ENCODE measurements at regions not wholly inside any gene's neighbourhood (a gene's known extent, or its start where the extent isn't known, plus 50 kb on each side); places are given as distances from the start of the nearest gene placed in this dataset.
"Not testable (repeated sequence)": the region's sequence is repeated elsewhere in the genome, so short reads cannot be mapped to it uniquely, and the experiment has no call there.

- TF ChIP-seq CTCF (conservative IDR thresholded peaks at IDR 0.05; ENCODE audit: low read length); EZH2phosphoT487 (IDR thresholded peaks at IDR 0.05; ENCODE audit: borderline replicate concordance): not testable (repeated sequence)
These were observed 62.4 kb upstream of the GPR6 start for GRCh38 chr6:109915748-109916147.
